ENCODE measurements at regions not wholly inside any gene's neighbourhood (a gene's known extent, or its start where the extent isn't known, plus 50 kb on each side); places are given as distances from the start of the nearest gene placed in this dataset.

DNA sequence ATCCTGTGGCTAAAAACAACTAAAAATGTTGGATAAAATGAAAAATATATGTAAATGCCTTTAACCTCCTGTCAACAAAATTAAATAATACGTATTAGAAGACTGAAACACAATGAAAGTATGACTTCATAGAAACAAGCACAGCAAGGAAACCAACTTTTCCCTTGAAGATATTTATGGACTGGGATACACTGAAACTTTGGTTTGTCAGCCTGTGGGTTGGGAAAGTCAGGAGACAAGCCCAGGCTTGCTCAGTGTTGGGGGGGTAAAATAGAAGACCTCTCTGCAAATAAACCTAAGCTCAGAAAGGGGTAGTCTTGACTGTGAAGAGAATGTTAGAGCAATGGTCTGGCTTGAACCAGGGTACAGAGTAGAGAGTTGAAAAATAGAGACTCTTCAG lies 454.5 kb downstream of the FBXO15 start:
- ATAC-seq (no peak), DNase-seq (ENCODE audit: low read depth, low spot score) (no peak)
- Histone ChIP-seq H3K79me2 (ENCODE audit: insufficient read depth, low read length) (no peaks in the 10 kb centered on the region), H3K27me3 (ENCODE audit: insufficient read depth, low read length) (no peaks in the 10 kb centered on the region), H2AFZ (ENCODE audit: low read depth, low read length, poor library complexity, severe bottlenecking) (no peak overlapping the region), H3K27ac (ENCODE audit: low read depth, low read length) (no peak overlapping the region), H3K4me1 (ENCODE audit: control insufficient read depth in 1 of 2, insufficient read depth in 2 of 2, low read length in 2 of 2) (no peaks in the 10 kb centered on the region), H3K9me2 (ENCODE audit: insufficient read depth) (no peaks in the 10 kb centered on the region), H3K4me3 (replicated peaks in 1 of 2; ENCODE audit: low read depth in 1 of 2, low read length in 2 of 2) (no peak overlapping the region), H4K20me1 (ENCODE audit: insufficient read depth) (no peaks in the 10 kb centered on the region), H3K9ac (ENCODE audit: low read length) (no peak overlapping the region), H3K4me2 (ENCODE audit: low read length) (no peak overlapping the region), H3K9me3 (ENCODE audit: control insufficient read depth in 1 of 2, insufficient read depth in 1 of 2, low read depth in 1 of 2, low read length in 2 of 2) (peaks cover 3 to 14% of the 10 kb centered on the region in 2 experiments; a peak in 3 of 4 replicates), H3K36me3 (ENCODE audit: control insufficient read depth in 1 of 2, insufficient read depth in 2 of 2, low read length in 2 of 2) (no peaks in the 10 kb centered on the region)
- ChIA-PET POLR2A (no interaction called here), CTCF (no interaction called here), RAD21 (ENCODE audit: low non-redundant PET in 1 of 2, low total read pairs in 2 of 2, uncharacterized antibody in 2 of 2, unreplicated experiment in 2 of 2) (no interaction called here)
- TF ChIP-seq EGR1 (IDR thresholded peaks at IDR 0.05; ENCODE audit: low read depth) = no peak
- no peak for TF ChIP-seq CBX3 (IDR thresholded peaks at IDR 0.05; ENCODE audit: low read depth)
- TF ChIP-seq POLR2A (IDR thresholded peaks at IDR 0.05; ENCODE audit: borderline replicate concordance, extremely low read depth, insufficient read depth, insufficient read length) = no peak
- no peak for TF ChIP-seq SRF (IDR thresholded peaks at IDR 0.05; ENCODE audit: low read depth)
- no peak for TF ChIP-seq RAD21 (IDR thresholded peaks at IDR 0.05; ENCODE audit: low read depth)
- TF ChIP-seq SIN3A (IDR thresholded peaks at IDR 0.05; ENCODE audit: low read depth) = no peak
- TF ChIP-seq CEBPB (IDR thresholded peaks at IDR 0.05; ENCODE audit: low read depth) = no peak
- TF ChIP-seq YY1 (IDR thresholded peaks at IDR 0.05; ENCODE audit: extremely low read depth, insufficient replicate concordance, low read depth, low read length) = no peak
- no peak for TF ChIP-seq EZH2 (IDR thresholded peaks at IDR 0.05)
- TF ChIP-seq, protein P1, sequence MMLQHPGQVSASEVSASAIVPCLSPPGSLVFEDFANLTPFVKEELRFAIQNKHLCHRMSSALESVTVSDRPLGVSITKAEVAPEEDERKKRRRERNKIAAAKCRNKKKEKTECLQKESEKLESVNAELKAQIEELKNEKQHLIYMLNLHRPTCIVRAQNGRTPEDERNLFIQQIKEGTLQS (IDR thresholded peaks at IDR 0.05) = no peak
- TF ChIP-seq TCF7L2 (IDR thresholded peaks at IDR 0.05; ENCODE audit: borderline replicate concordance, extremely low read depth, insufficient read depth, insufficient read length) = no peak
- TF ChIP-seq ELF1 (IDR thresholded peaks at IDR 0.05; ENCODE audit: borderline replicate concordance, low read depth) = no peak
- intact Hi-C loops (cut with micrococcal nuclease) = no loop called here
- no TSS peak for BruUV-seq (replicated peaks)

- RAD21 ChIA-PET (ENCODE audit: low non-redundant PET in 1 of 2, low total read pairs in 2 of 2, uncharacterized antibody in 2 of 2, unreplicated experiment in 2 of 2) = no interaction called here
- peaks cover 0 to 14% of the 10 kb centered on the region in 2 experiments; a peak in 2 of 4 replicates for H3K9me3 ChIP-seq (ENCODE audit: control insufficient read depth in 1 of 2, insufficient read depth in 1 of 2, low read depth in 1 of 2, low read length in 2 of 2)
- intact Hi-C loops (cut with micrococcal nuclease) = no loop called here
- no peak overlapping the region for H3K9ac ChIP-seq (ENCODE audit: low read length)
- H3K27me3 ChIP-seq (ENCODE audit: insufficient read depth, low read length) = no peaks in the 10 kb centered on the region
- no peaks in the 10 kb centered on the region for H3K79me2 ChIP-seq (ENCODE audit: insufficient read depth, low read length)
- H2AFZ ChIP-seq (ENCODE audit: low read depth, low read length, poor library complexity, severe bottlenecking) = no peak overlapping the region
- DNase-seq (ENCODE audit: low read depth, low spot score) (no peak), ATAC-seq (no peak)
- no peaks in the 10 kb centered on the region for H3K36me3 ChIP-seq (ENCODE audit: control insufficient read depth in 1 of 2, insufficient read depth in 2 of 2, low read length in 2 of 2)
- H3K9me2 ChIP-seq (ENCODE audit: insufficient read depth) = no peaks in the 10 kb centered on the region
- POLR2A ChIA-PET = no interaction called here
- H3K27ac ChIP-seq (ENCODE audit: low read depth, low read length) = no peak overlapping the region
- H3K4me1 ChIP-seq (ENCODE audit: control insufficient read depth in 1 of 2, insufficient read depth in 2 of 2, low read length in 2 of 2) = no peaks in the 10 kb centered on the region
- TF ChIP-seq POLR2A (IDR thresholded peaks at IDR 0.05; ENCODE audit: borderline replicate concordance, extremely low read depth, insufficient read depth, insufficient read length) = no peak
- TF ChIP-seq ZFX (IDR thresholded peaks at IDR 0.05) = no peak
- no peak for TF ChIP-seq YY1 (IDR thresholded peaks at IDR 0.05; ENCODE audit: extremely low read depth, insufficient replicate concordance, low read depth, low read length)
- TF ChIP-seq FOSL1 (IDR thresholded peaks at IDR 0.05; ENCODE audit: low read depth) = no peak
- no peak for TF ChIP-seq EZH2 (IDR thresholded peaks at IDR 0.05)
- no peak for TF ChIP-seq CEBPB (IDR thresholded peaks at IDR 0.05; ENCODE audit: low read depth)
- BruUV-seq (replicated peaks) = no TSS peak
- H3K4me2 ChIP-seq (ENCODE audit: low read length) = no peak overlapping the region
- CTCF ChIA-PET = no interaction called here
- no peak overlapping the region for H3K4me3 ChIP-seq (replicated peaks in 1 of 2; ENCODE audit: low read depth in 1 of 2, low read length in 2 of 2)
- H4K20me1 ChIP-seq (ENCODE audit: insufficient read depth) = no peaks in the 10 kb centered on the region
These were observed 456.0 kb downstream of the FBXO15 start for GRCh38 chr18:73691624-73692023.
